GM21515 (cell line): ENCODE measurements at regions not wholly inside any gene's neighbourhood (a gene's known extent, or its start where the extent isn't known, plus 50 kb on each side); places are given as distances from the start of the nearest gene placed in this dataset.

Experiments used
- ATAC-seq: cut with Tn5 transposase; IDR thresholded peaks from one replicate; pipeline ENCODE4 v1.9.1; 2021; ENCODE audit not compliant: unreplicated experiment

DNA sequence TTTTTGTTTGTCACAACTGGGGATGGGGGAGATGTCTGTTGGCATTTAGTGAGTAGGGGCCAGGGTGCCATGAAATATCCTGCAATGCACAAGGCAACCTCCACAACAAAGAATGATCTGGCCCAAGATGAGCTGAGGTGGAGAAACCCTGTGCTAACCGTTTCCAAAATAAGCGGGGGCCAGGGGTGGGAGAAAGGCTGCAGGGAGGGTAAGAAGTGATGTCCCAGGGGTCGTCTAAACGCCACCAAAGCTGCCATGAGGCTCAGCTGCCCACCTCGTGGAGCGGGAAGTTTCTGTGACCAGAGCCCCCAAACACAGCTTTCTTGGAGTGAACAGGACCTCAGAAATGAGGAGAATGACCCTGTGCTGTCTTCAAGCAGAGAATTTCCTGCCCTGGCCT is 76.5 kb upstream of the CDH5 start:
- ATAC-seq, result no peak

DNA sequence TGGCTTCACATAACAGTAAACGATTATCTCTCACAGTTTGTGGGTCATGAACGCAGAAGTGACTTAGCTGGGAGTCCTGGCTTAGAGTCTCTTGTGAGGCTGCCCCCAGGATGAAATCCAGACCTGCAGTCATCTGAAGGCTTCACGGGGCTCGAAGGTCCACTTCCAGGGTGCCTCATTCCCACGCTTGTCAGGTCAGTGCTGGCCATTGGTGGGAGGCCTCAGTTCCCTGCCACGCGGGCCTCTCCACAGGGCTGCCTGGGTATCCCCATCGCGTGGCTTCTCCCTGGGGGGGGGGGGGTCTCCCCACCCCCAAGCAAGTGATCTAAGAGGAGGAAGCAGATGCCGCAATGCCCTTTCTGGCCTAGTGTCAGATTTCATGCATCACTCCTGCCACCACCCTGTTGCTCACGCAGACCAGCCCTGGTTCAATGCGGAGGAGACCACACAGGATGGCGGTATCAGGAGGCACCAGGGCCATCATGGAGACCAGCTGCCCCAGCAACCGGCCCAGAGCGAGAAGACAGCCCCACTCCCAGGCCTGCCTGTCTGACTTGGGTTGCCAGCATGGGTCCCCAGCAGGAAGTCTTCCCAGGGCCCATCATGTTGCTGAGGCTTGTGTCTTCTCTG is 77.3 kb upstream of the CDH5 start:
- ATAC-seq, result no peak

DNA sequence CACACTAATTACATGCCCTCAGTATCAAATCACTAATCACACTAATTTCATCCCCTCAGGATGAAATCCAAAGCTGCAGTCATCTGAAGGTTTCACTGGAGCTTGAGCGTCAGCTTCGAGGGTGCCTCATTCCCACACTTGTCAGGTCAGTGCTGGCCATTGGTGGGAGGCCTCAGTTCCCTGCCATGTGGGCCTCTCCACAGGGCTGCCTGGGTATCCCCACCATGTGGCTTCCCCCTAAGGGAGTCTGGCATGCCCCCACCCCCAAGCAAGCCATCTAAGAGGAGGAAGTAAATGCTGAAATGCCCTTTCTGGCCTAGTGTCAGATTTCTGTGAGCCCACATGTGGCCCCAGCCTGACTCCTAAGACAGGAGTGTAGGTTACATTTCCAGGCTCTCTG is 78.6 kb upstream of the CDH5 start:
- ATAC-seq, result no peak

DNA sequence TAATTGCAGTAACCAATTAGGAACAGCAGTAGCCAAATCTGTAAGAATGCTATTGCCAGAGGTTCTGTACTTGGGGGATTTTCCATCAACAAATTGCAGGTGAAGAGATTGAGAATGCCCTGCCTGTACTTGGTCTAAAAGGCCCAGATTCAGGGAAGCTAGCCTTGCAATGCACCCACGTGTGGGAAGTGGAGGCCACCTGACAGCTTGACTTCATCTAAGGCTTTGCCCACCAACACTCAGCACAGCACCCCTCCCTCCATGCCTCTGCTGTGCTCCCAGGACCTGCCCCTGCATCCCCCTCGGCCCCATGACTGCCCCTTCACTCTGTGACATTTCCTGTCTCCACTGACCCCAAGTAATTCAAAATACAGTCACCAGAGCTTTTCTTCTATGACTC is 79.1 kb upstream of the CDH5 start:
- ATAC-seq, result no peak

DNA sequence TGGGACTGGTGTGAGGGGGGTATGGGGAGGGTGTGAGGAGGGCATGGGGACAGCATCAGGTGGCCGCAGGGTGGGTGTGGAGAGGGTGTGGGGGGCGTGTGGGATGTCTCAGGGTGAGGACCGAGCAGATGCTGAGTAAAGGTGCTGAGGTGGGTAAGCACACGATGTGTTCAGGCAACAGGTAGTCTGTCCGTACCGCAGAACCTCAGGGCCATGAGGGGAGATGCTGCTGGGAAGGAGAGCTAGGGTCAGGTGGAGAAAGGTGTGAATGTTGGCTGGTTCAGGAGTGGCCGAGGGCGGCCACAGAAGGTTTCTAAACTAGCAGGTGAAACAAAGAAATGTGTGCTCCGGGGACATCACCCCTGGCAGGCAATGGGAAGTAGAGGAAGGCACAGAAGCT is 80.0 kb upstream of the CDH5 start:
- ATAC-seq, result no peak

DNA sequence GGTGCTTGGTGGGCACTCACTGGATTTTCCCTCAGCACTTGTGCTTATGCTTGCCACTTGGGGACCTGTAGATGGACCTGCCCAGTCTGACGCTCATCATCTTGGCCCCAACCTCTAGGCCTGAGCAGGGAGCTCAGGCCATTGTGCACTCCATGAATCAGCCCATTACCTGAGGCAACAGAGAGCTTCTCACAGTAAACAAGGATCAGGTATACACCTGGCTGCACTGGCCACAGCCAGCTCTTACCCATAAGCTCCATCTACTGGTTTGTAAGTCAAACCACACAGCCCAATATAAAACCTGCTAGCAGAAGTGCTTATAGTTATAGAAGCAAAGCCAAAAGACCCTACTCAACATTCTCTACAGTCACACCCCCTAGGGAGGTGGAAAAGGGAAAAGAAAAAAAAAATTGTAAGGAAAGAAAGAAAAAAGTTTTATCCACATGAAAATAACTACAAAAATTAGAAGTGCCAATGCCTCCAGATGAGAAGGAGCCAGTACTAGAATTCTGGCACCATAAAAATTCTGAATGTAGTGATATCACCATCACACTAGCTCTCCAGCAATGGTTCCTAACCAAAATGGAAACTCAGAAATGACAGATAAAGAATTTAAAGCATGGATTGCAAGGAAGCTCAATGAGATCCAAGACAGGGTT is 87.8 kb upstream of the CDH5 start:
- no peak for ATAC-seq

DNA sequence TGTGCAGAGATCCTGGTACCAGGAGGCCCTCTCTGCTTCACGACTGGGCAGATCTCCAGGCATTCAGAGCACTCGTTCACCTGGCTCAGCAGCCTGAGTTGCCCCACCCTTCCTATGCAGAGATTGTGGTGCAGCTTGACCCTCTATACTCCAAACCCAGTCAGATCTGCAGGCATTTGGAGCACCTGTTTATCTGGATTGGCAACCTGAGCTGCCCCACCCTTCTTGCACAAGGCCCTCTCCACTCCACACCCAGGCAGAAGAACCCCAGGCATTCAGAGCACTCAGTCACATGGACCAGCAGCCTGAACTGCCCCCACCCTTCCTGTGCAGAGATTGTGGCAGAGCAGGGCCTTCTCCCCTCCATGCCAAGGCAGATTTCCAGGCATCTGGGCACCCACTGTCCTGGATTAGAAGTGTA is 88.4 kb upstream of the CDH5 start:
- no peak for ATAC-seq

DNA sequence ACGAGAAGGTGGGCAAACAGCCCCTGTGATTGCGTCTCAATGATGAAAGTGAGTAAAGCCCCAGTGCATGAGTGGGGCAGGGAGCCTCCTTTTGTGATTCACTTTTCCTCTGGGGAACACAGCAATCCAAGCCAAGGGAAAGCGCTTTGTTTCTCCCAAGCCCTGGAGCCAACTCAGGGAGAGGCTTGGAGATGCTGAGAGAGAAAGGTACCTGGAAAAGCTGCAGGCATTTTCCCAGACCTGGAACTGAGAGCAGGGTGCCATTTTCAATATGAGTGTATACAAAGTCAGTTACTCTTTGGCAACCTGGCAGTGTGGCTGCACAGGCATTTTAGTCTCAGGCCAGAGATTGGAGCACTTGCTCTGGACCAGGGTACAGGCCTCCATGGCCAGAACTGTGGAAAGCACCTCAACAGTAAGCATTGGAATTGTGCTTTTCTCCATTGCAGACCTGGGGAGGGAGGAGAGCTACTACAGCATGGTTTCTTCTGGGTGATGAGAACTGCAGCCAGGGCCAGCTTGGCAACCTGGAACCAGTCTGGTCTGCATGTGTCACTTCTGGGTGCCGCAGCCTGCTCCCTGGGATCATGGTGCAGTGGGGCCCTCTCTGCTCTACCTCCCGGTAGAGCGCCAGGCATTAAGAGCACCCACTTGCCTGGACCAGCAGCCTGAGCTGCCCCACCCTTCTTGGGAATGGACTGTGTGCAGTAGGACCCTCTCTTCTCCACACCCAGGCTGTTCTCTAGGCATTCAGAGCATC is 89.0 kb upstream of the CDH5 start:
- ATAC-seq, result no peak

GRCh38 chr16:66275775-66276428 is 90.6 kb upstream of the CDH5 start:
- no peak for ATAC-seq

- ATAC-seq, result no peak
Measured at GRCh38 chr16:66274335-66275110, 92.0 kb upstream of the CDH5 start.

- ATAC-seq, result no peak
Measured at GRCh38 chr16:66273644-66274334, 92.7 kb upstream of the CDH5 start.

- no peak for ATAC-seq
Measured at GRCh38 chr16:66273053-66273452, 93.4 kb upstream of the CDH5 start.

GRCh38 chr16:66272461-66272860 is 94.0 kb upstream of the CDH5 start:
- no peak for ATAC-seq

- ATAC-seq, result no peak
Measured at GRCh38 chr16:66271074-66272060, 95.1 kb upstream of the CDH5 start.

GRCh38 chr16:66270333-66270927 is 96.1 kb upstream of the CDH5 start:
- no peak for ATAC-seq

GRCh38 chr16:66269617-66270332 is 96.7 kb upstream of the CDH5 start:
- ATAC-seq, result no peak

GRCh38 chr16:66267292-66268014 is 99.0 kb upstream of the CDH5 start:
- no peak for ATAC-seq
